ENCODE measurements at regions not wholly inside any gene's neighbourhood (a gene's known extent, or its start where the extent isn't known, plus 50 kb on each side); places are given as distances from the start of the nearest gene placed in this dataset.
A peak's percentile ranks its signal among the peaks of the same experiment; 100 is the strongest.
"Not testable (repeated sequence)": the region's sequence is repeated elsewhere in the genome, so short reads cannot be mapped to it uniquely, and the experiment has no call there.

GRCh38 chr13:67489016-67489415, 258.9 kb upstream of the PCDH9 start:
- DNase-seq = peak; percentile 8

DNA sequence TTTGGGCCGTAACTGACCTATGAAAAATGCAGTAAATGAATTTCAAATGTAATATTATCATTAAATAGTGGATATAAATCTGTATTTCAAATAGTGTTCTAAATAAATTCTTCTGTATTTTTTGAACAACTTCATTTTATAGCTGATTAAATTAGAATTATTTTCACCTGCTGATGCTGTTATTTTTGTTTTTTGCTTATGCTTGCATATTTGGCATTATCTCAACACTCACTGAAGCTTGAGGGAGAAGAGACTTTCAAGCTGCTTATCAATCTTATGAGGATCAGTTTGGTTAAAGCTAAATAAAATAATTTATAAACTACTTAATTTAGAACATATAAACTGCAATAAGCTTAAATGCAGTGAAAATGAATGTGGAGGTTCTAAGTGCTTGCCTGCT, 251.3 kb upstream of the PCDH9 start:
- no peak for DNase-seq

GRCh38 chr13:67474115-67474514, 244.0 kb upstream of the PCDH9 start:
- no peak for DNase-seq

DNA sequence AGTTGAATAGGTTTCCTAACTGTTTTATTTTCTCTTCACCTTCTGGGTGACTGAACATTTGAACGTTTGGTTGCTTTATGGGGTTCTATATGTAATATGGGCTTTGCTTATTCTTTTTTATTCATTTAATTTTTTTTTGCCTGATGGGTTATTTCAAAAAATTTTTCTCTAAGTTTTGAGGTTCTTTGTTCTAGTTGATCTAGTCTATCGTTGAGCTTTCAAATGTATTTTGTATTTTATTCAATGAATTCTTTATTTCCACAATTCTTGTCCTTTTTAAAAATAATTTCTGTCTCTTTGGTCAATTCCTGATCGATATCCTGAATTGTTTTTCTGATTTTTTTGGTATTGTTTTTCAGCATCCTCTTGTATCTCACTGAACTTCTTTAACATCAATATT, 239.5 kb upstream of the PCDH9 start:
- no peak for DNase-seq

GRCh38 chr13:67466569-67466968, 236.4 kb upstream of the PCDH9 start:
- no peak for DNase-seq

DNA sequence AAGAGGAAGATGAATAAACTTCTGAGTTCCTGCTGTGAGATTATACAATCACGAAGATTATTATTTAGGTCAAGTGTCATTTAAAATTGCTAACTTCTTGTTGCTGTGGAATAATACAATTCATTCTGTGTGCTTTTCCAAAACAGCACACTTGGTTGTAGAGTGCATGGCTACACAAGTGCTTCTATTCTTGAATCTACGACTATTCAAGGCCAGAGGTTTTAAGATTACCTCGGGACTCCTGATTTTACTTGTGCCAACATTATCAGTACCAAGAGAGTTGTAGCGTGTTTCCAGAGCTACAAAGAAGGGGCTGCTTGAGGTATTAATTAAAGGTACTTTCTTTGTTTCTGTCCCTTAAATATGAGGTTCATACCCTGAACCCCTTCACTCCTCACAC, 234.0 kb upstream of the PCDH9 start:
- DNase-seq = no peak

DNA sequence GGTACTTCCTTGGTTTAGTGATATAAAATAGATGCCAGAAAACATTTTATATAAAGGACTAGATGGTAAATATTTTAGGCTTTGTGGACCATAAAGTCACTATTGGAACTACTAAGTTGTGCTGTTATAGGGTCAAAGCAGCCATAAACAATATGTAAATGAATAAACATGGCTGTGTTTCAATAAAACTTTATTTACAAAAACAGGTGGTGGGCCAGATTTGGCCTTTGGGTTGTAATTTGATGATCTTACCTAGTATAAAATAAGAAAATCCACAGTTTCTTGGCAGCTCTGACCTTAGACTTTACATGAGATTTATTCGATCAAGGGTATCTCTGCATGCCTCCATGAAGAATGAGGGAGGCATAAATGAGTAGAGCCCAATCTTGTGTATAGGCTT, 232.0 kb upstream of the PCDH9 start:
- DNase-seq = no peak

- DNase-seq = not testable (repeated sequence)
These were observed 222.4 kb upstream of the PCDH9 start for GRCh38 chr13:67452526-67452925.

GRCh38 chr13:67445436-67445835, 215.3 kb upstream of the PCDH9 start:
- DNase-seq = no peak

DNA sequence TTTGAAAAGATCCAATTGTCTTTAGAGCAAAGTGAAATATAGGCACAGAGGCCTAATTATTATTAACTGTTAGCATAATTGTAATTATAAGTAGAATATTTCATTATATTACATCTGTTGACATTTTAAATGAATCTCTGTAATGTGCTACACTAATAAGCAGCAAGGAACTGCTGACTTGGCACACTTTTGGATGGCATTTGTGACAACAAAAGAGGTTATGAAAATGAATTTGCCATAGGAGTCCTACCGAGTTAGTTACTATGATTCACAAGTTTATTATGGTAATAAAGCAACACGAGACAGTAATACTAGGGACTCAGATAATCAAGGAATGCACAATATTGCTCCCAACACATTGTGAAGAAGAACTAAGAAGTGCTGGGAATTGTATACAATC, 213.8 kb upstream of the PCDH9 start:
- no peak for DNase-seq

DNA sequence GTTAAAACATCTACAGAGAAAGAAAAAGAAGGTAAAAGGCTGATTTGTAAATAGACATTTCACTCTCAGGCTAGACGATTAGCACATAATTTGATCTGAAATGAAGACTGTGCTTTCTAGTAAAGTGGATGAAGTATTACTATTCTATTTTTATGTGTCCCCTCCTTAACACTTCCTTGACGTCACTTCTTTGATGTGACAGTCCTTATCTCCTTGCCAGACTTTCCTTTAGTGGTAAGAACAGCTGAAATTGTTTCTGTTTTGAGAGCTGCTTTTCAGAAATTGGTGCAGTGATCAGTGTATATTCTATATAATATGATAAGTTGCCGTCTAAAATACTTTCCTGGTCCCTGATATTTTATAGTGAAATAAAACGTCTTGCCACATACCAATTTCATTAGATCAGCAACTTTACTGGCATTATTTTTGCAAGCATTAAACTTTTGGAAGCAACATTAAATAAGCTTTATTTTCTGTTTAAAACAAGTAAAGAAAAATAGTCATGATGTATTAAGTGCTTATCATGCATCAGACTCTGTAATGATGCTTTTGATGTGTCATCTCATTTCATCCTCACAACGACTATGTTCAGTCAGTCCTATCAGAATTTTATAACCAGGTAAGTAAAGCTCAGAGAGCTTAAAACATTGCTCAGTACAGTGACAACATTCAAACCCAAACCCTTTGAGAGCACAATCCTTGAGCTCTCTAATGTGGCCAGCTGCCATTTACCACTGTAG, 210.3 kb upstream of the PCDH9 start:
- no peak for DNase-seq

DNA sequence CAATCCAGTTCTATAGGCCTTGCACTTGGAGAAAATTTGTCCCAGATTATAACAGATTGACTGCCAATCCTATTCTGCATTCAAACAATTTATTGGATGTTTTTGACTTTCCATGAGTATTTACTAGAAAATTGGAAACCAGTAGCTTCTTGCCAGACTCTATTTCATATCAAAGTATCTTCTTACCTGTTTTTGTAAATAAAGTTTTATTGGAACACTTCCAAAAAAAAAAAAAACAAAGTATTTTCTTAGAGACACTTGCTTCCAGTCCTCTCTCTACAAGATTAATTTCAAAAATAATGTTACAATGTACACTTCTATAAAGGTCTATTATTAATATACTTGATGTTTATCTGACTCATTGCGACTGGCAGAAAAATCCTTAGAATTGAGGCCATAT, 209.2 kb upstream of the PCDH9 start:
- no peak for DNase-seq

DNA sequence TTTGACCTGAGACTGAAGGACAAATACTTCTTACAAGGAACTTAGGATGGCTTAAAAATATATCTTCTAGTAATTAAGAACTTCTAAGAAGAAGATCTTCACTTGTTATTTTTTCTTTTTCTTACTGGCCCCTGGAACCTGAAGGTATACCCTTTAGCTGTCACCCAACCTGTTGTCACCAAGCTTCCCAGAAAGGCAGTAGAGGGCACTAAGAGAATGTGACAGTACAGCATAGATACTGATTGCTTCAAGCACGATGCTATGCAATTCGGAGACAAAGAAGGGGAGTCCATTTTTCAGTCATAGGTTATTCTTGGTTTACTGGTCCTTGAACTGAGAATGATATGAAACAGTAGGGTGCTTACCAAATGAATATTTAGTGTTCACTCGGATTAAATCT, 208.3 kb upstream of the PCDH9 start:
- DNase-seq = no peak

DNA sequence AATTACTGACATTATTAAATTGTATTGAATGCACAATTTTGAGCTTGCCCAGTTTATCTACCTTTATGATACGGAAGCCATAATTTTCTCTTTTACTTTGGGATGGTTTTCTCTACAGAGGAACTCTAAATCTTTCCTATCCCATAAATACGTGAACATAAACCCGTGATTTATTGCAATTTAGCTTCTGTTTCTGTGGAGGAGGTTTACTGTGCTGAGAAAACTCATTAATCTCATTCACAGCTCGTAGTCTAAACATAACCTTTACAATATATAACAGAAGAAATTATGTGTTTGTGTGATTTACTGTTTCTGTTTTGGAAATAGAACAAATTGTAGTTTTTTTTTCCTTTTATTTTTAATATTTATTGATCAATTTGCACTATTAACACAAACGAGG, 207.1 kb upstream of the PCDH9 start:
- DNase-seq = no peak

- no peak for DNase-seq
These were observed 191.3 kb upstream of the PCDH9 start for GRCh38 chr13:67421475-67421874.

- no peak for DNase-seq
These were observed 186.2 kb upstream of the PCDH9 start for GRCh38 chr13:67416047-67416925.

GRCh38 chr13:67410645-67411044, 180.5 kb upstream of the PCDH9 start:
- no peak for DNase-seq

DNA sequence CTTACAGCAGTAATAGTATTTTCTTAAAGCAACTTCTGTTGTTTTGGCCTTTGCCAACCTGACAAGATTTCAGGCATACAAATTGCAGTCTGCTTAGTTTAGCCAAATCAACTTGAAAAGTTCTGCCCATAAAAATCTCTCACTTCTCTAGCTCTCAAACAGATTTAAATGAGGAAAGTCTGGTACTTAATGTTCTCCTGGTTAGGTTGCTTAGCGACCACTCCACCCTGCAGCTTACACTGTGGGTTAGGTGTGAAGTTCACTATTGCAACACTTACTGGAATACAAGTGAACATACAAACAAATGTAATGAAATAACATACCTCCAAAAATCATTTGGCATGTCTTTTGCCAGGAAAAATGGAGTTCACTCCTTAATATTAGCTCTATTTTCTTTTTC, 178.7 kb upstream of the PCDH9 start:
- DNase-seq = peak; percentile 26

DNA sequence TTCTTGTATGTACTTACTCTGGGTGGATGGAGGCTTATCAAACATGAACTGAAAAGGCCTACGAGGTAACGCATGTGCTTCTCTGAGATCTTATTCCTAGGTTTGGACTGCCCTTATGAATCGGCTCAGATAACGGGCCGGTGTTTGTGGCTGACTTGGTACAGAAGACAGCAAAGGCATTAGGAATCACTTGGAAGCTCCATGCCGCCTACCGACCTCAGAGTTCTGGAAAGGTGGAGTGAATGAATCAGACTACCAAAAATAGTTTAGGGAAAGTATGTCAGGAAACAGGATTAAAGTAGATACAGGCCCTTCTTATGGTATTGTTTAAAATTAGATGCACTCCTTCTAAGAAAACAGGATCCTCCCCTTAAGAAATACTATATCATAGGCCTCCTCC, 172.4 kb upstream of the PCDH9 start:
- DNase-seq = no peak

DNA sequence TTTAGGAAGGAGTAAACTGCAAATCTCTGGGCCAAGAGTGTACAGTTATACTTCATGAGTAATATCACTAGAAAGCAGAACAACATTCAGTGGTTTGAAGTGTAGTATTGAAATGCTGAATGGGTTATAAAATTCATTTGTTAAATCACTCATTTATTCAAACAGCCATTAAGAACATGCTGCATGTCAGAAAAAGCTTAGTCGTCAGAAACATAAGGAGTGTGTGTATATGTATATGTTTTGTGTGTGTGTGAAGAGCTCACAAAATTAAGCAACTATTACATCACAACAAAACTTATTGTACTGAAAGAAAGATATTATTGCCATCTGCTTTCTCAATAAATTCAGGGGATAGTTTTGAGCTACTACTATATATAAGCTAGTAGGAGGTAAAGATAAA, 165.4 kb upstream of the PCDH9 start:
- DNase-seq = no peak

GRCh38 chr13:67392014-67392413, 161.9 kb upstream of the PCDH9 start:
- DNase-seq = no peak

- DNase-seq = no peak
These were observed 160.4 kb upstream of the PCDH9 start for GRCh38 chr13:67390462-67391086.

DNA sequence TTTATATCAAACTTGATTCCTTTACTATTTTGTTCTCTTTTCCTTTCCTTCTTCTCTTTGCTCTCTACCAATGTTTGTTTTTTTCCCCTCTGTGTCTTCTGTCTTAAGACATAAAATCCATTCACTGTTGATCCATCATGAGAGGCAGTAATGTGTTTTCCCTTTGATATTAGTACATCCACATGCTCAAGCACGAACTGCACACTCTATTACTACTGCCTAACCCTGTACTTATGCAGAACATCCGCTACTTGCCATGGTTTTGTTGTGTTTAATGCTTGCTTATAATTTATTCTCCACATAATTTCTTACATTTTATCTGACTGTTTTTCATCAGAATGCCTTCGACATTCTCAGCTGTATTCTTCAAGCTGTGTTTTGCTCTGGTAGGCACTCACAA, 159.0 kb upstream of the PCDH9 start:
- DNase-seq = no peak

All from NCI-H345 (cell line).